Right cardiac atrium (tissue), 5 donors: ENCODE measurements at regions not wholly inside any gene's neighbourhood (a gene's known extent, or its start where the extent isn't known, plus 50 kb on each side); places are given as distances from the start of the nearest gene placed in this dataset.
"Not testable (repeated sequence)": the region's sequence is repeated elsewhere in the genome, so short reads cannot be mapped to it uniquely, and the experiment has no call there.

ENCODE experiments used
- ATAC-seq, 2 donors: fragments of 200-7000 bp; cut with Tn5 transposase; one replicate each; pipeline versions ENCODE4 v1.8.0 to v1.9.1; 2020; ENCODE audit warnings: moderate library complexity in 2 of 2, mild to moderate bottlenecking in 1 of 2
- DNase-seq, 3 donors: peaks; one replicate each; pipeline ENCODE4 v3.0.0-alpha.2; 2020
- H3K27ac ChIP-seq: one replicate; pipeline ENCODE4 v1.5.1; 2013; ENCODE audit warnings: mild to moderate bottlenecking, low read length, control low read depth, moderate library complexity
- H3K27me3 ChIP-seq: one replicate; pipeline ENCODE4 v1.6.1; 2013; ENCODE audit not compliant: control insufficient read depth, insufficient read depth
- H3K4me1 ChIP-seq: one replicate; pipeline ENCODE4 v1.6.1; 2013; ENCODE audit warnings: low read length; ENCODE audit not compliant: control insufficient read depth, insufficient read depth
- H3K4me3 ChIP-seq: one replicate; pipeline ENCODE4 v1.5.1; 2013; ENCODE audit warnings: low read length, control low read depth
- H3K9me3 ChIP-seq: one replicate; pipeline ENCODE4 v1.6.1; 2013; ENCODE audit warnings: low read length; ENCODE audit not compliant: control insufficient read depth
- WGBS: extraction: QIAGEN DNeasy Blood & Tissue Kit; methylation state at CpG from one replicate; pipeline ENCODE4 v1.1.7; 2013; 5-methylcytosine and 5-hydroxymethylcytosine counted together
- intact Hi-C, 4 donors: fragments of 100-400 bp; cut with DNase I; formaldehyde crosslinking; loops; one replicate each; pipeline versions ENCODE4 v1.11.0 to v1.14.0; 2022 to 2023
- donor health status: healthy with polysubstance abuse.
- donor health status: DM: no; HTN: yes; CAD: no.
- donor health status: DM: no; HTN: no; CAD: no.
- donor health status: DM: no; HTN: yes; CAD: no; lungs with severe emphysema.
- donor health status: DM: yes; HTN: yes; CAD: no.

- ATAC-seq: no peak
- H3K4me1 ChIP-seq: no peaks in the 10 kb centered on the region
- 94% methylated on average over 4 of the region's 4 CpGs for WGBS
- no peak overlapping the region for H3K27ac ChIP-seq
- H3K4me3 ChIP-seq: no peak overlapping the region
- no peaks in the 10 kb centered on the region for H3K27me3 ChIP-seq
- DNase-seq: no peak
- intact Hi-C loops: no loop called here
- no peaks in the 10 kb centered on the region for H3K9me3 ChIP-seq
Measured at GRCh38 chr6:76533661-76534060, 461.2 kb upstream of the IMPG1 start.

- H3K4me3 ChIP-seq: no peak overlapping the region
- H3K27ac ChIP-seq: no peak overlapping the region
- DNase-seq: no peak
- ATAC-seq: no peak
- intact Hi-C loops: no loop called here
- WGBS: 72% methylated on average over 2 of the region's 2 CpGs
- H3K27me3 ChIP-seq: no peaks in the 10 kb centered on the region
- H3K4me1 ChIP-seq: no peaks in the 10 kb centered on the region
- H3K9me3 ChIP-seq: no peaks in the 10 kb centered on the region
Measured at GRCh38 chr6:76532647-76533046, 460.2 kb upstream of the IMPG1 start.

GRCh38 chr6:76518443-76518842, 446.0 kb upstream of the IMPG1 start:
- no peaks in the 10 kb centered on the region for H3K9me3 ChIP-seq
- no peak overlapping the region for H3K4me3 ChIP-seq
- intact Hi-C loops: no loop called here
- H3K27ac ChIP-seq: no peak overlapping the region
- no peaks in the 10 kb centered on the region for H3K27me3 ChIP-seq
- ATAC-seq (no peak), DNase-seq (no peak)
- no peaks in the 10 kb centered on the region for H3K4me1 ChIP-seq

DNA sequence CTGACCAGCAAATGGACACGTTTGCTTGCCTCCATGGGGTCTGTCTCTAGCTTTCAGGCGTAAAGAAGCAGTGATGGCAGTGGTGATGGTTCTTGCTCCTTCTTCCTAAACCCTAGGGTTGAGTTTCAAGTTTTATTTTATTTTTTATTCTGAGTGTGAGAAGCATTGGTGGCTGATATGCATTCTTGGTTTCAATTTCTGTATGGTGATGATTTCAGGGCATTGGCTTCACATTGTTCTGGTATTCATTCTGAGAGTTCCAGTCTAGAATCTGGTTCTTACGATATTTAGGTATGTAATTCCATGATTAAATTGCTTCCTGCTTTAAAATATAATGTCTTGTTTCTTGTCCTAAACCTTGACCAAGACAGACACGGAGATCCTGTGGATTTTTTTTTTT, 444.5 kb upstream of the IMPG1 start:
- no peak overlapping the region for H3K4me3 ChIP-seq
- no peak for DNase-seq
- H3K27ac ChIP-seq: no peak overlapping the region
- H3K27me3 ChIP-seq: no peaks in the 10 kb centered on the region
- ATAC-seq: no peak
- no peaks in the 10 kb centered on the region for H3K9me3 ChIP-seq
- intact Hi-C loops: no loop called here
- WGBS: 90% methylated on average over 4 of the region's 4 CpGs
- H3K4me1 ChIP-seq: no peaks in the 10 kb centered on the region

DNA sequence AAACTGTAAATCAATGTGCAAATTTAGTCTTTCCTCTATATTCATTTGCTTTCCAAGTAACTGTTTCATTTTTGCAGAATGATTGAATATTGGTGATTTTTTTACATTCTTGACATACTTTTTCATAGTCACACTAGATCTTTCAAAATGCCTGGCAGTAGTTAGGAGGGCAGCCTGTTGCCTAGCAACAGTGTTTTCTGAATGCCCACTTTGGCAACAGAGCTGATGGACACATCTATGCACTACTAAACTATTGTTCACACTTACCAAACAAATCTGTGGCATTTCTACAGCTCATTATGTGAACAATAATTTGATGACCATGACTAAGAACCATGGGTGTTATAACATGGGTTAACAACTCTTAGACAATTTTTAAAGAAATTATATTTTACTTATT, 438.0 kb upstream of the IMPG1 start:
- H3K9me3 ChIP-seq: no peaks in the 10 kb centered on the region
- intact Hi-C loops: no loop called here
- no peaks in the 10 kb centered on the region for H3K27me3 ChIP-seq
- H3K27ac ChIP-seq: no peak overlapping the region
- ATAC-seq (no peak), DNase-seq (no peak)
- no peak overlapping the region for H3K4me3 ChIP-seq
- no peaks in the 10 kb centered on the region for H3K4me1 ChIP-seq

DNA sequence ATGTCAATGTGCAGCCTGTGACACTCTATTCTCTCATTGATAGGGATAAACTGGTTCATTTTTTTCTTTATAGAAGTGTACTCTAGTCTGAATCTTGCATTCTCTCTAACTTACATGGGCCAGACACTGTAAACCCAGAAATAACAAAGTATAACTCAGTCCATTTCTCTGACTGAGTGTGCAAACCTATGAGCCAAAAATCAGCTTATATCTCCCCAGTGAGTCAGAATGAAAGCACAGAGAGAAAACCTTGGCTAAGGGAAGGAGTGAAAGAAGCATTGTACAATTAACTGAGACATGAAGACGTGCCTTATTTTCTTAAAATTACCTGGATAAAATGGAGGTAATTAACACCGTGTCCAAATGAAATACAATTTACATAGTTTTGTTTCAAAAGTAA, 436.9 kb upstream of the IMPG1 start:
- ATAC-seq (no peak), DNase-seq (no peak)
- Histone ChIP-seq H3K9me3 (no peaks in the 10 kb centered on the region), H3K27me3 (no peaks in the 10 kb centered on the region), H3K4me3 (no peak overlapping the region), H3K4me1 (no peaks in the 10 kb centered on the region), H3K27ac (no peak overlapping the region)
- 75% methylated on average over 2 of the region's 2 CpGs for WGBS
- intact Hi-C loops: no loop called here

GRCh38 chr6:76506808-76507207, 434.3 kb upstream of the IMPG1 start:
- no peak for ATAC-seq
- H3K27ac ChIP-seq: no peak overlapping the region
- WGBS: 41% methylated on average over 1 of the region's 1 CpG
- H3K27me3 ChIP-seq: no peaks in the 10 kb centered on the region
- H3K4me1 ChIP-seq: no peaks in the 10 kb centered on the region
- no peak overlapping the region for H3K4me3 ChIP-seq
- intact Hi-C loops: no loop called here
- no peak for DNase-seq
- H3K9me3 ChIP-seq: no peaks in the 10 kb centered on the region

GRCh38 chr6:76495909-76496308, 423.4 kb upstream of the IMPG1 start:
- H3K9me3 ChIP-seq: no peaks in the 10 kb centered on the region
- no peak for ATAC-seq

DNA sequence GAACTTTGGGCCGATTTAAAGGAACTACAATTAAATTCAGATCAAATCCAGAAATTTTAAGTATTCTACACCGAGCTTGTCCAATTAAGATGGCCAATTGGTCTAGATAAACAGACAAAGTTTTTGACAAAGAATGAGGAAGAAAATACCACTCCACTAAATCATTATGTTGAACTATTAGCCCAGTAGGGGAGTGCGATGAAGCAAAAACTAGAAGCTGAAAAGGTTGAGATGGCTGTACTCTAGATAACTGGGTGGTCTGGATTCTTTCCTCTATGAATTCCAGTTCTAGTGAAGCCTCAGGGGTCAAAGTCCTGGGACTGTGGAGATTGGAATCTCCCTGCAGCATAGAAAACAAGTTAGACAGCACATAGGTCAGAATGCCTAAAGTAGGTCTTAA, 418.9 kb upstream of the IMPG1 start:
- DNase-seq, H3K4me1 ChIP-seq, H3K27ac ChIP-seq, H3K27me3 ChIP-seq, intact Hi-C loops, H3K4me3 ChIP-seq, H3K9me3 ChIP-seq, ATAC-seq: not testable (repeated sequence)
- WGBS: 87% methylated on average over 3 of the region's 3 CpGs

More at GRCh38 chr6:76495909-76496308, 423.4 kb upstream of the IMPG1 start:
- Histone ChIP-seq H3K27me3 (no peaks in the 10 kb centered on the region), H3K4me3 (no peak overlapping the region), H3K27ac (no peak overlapping the region), H3K4me1 (no peaks in the 10 kb centered on the region)
- DNase-seq: no peak
- intact Hi-C loops: no loop called here
- 88% methylated on average over 2 of the region's 2 CpGs for WGBS

DNA sequence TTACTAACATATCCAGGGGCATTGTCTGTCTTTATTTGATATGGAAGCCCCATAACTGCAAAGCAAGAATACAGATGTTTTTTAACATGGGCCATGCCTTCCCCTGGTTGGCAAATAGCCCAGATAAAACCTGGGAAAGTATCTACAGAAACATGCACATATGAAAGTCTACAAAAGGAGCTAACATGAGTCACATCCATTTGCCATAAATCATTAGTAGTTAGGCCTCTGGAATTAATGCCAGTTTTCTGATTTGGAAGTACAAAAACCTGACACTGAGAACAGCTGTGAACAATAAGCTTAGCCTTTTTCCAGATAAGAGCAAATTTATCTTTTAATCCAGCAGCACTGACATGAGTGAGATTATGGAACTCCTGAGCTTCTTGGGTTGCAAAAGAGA, 418.0 kb upstream of the IMPG1 start:
- Histone ChIP-seq H3K4me3 (no peak overlapping the region), H3K4me1 (no peaks in the 10 kb centered on the region), H3K27ac (no peak overlapping the region), H3K27me3 (no peaks in the 10 kb centered on the region), H3K9me3 (no peaks in the 10 kb centered on the region)
- DNase-seq: no peak
- no peak for ATAC-seq
- intact Hi-C loops: no loop called here

DNA sequence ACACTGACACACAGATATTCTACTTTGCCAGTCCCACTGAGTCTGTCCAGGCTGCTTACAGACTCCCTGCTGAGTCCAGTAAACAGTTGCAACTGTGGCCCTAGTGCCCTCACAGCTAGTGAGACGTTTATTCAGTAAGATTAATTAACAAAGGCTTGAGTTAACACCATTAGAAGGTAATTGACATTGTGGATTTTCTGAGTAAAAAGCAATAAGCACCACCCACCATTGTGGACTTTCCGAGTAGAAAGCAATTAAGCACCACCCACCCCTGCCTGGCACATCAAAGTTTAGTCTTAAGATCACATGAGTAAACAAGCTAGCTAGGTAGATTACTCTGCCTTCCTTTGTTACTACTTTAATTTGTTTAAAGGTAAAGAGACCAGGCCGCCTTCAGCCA, 408.6 kb upstream of the IMPG1 start:
- no peaks in the 10 kb centered on the region for H3K27me3 ChIP-seq
- intact Hi-C loops: no loop called here
- 54% methylated on average over 3 of the region's 3 CpGs for WGBS
- no peaks in the 10 kb centered on the region for H3K4me1 ChIP-seq
- ATAC-seq (no peak), DNase-seq (no peak)
- H3K4me3 ChIP-seq: no peak overlapping the region
- no peak overlapping the region for H3K27ac ChIP-seq
- H3K9me3 ChIP-seq: no peaks in the 10 kb centered on the region

DNA sequence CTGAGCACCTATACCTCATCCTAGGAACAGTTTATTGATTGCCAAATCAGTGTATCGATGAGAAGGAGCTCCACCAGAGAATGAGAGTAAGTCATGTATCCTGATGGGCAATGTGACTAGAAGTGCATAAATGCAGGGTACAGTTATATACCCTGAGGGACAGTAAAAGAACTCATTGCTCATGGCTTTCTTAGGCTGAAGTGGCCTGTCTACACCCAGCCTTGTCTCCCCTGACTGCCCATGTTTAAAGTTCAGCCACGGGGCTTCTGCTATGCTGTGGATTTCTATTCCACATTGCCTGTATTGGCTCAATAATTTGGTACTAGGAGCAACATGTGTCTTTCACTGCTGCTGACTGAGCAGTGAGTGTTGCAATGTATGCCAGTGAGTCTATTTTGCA, 400.4 kb upstream of the IMPG1 start:
- no peaks in the 10 kb centered on the region for H3K9me3 ChIP-seq
- intact Hi-C loops: no loop called here
- H3K27me3 ChIP-seq: no peaks in the 10 kb centered on the region
- DNase-seq: no peak
- WGBS: 76% methylated on average over 2 of the region's 2 CpGs
- ATAC-seq: no peak
- H3K4me1 ChIP-seq: no peaks in the 10 kb centered on the region
- H3K4me3 ChIP-seq: no peak overlapping the region
- no peak overlapping the region for H3K27ac ChIP-seq
